Ectodermal cell (in vitro differentiated cells): ENCODE measurements at regions not wholly inside any gene's neighbourhood (a gene's known extent, or its start where the extent isn't known, plus 50 kb on each side); places are given as distances from the start of the nearest gene placed in this dataset.

ENCODE experiments used
- H3K27ac ChIP-seq: 2 replicates; pipeline ENCODE4 v1.7.0; 2013; ENCODE audit warnings: mild to moderate bottlenecking, low read depth, low read length; ENCODE audit not compliant: insufficient read depth, poor library complexity, severe bottlenecking
- H3K27me3 ChIP-seq: 2 replicates; pipeline ENCODE4 v1.7.0; 2013; ENCODE audit warnings: mild to moderate bottlenecking, low read length; ENCODE audit not compliant: insufficient read depth, control insufficient read depth, poor library complexity, severe bottlenecking
- H3K36me3 ChIP-seq: one replicate; pipeline ENCODE4 v1.7.0; 2013; ENCODE audit warnings: low read length; ENCODE audit not compliant: control insufficient read depth, insufficient read depth
- H3K4me1 ChIP-seq: one replicate; pipeline ENCODE4 v1.7.0; 2013; ENCODE audit warnings: low read length; ENCODE audit not compliant: control insufficient read depth, insufficient read depth
- H3K4me3 ChIP-seq: 2 replicates; pipeline ENCODE4 v1.7.0; 2013; ENCODE audit warnings: low read depth, low read length, control low read depth; ENCODE audit not compliant: insufficient read depth
- H3K9me3 ChIP-seq: 2 replicates; pipeline ENCODE4 v1.7.0; 2013; ENCODE audit warnings: mild to moderate bottlenecking, low read length, moderate library complexity; ENCODE audit not compliant: control insufficient read depth
- WGBS, 2 experiments: methylation state at CpG; one replicate each; pipeline ENCODE4 v1.1.7; 2013; ENCODE audit warnings: missing lambda C conversion rate in 2 of 2; 5-methylcytosine and 5-hydroxymethylcytosine counted together

DNA sequence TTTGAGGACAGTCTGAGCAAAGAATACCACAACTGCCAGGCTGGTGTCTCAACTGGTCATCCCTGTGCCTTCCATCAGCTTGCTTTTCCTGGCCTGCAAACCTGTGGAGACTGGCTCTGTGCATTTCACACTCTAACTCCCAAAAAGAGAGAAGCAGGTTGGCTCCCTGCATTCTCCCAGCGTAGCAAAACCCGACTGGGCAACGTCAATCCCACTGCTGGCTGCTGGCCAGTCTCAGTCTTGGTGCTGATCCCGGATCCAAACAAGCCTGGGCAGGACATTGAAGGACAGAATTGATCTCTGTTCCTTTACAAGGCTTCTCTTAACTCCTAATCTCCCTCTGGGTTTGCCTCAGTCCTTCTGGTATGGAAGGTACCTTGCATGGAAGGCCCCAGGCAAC, 65.4 kb downstream of the FZD10 start:
- no peaks in the 10 kb centered on the region for H3K27me3 ChIP-seq
- no peaks in the 10 kb centered on the region for H3K36me3 ChIP-seq
- no peak overlapping the region for H3K4me3 ChIP-seq
- H3K27ac ChIP-seq = no peak overlapping the region
- peaks cover 11% of the 10 kb centered on the region for H3K4me1 ChIP-seq
- H3K9me3 ChIP-seq = no peaks in the 10 kb centered on the region
- WGBS, 2 experiments = 79 to 84% methylated on average over 4 of the region's 4 CpGs

GRCh38 chr12:130236446-130236845, 74.2 kb downstream of the FZD10 start:
- H3K4me3 ChIP-seq = no peak overlapping the region
- no peaks in the 10 kb centered on the region for H3K9me3 ChIP-seq
- no peak overlapping the region for H3K27ac ChIP-seq
- no peaks in the 10 kb centered on the region for H3K4me1 ChIP-seq
- no peaks in the 10 kb centered on the region for H3K36me3 ChIP-seq
- WGBS, 2 experiments = 93 to 96% methylated on average over 9 of the region's 9 CpGs
- peaks cover 8% of the 10 kb centered on the region for H3K27me3 ChIP-seq

GRCh38 chr12:130240831-130241590, 78.7 kb downstream of the FZD10 start:
- no peaks in the 10 kb centered on the region for H3K9me3 ChIP-seq
- peaks cover under 1% of the 10 kb centered on the region for H3K27me3 ChIP-seq
- WGBS, 2 experiments = 87 to 89% methylated on average over 13 of the region's 13 CpGs
- no peak overlapping the region for H3K27ac ChIP-seq
- H3K36me3 ChIP-seq = no peaks in the 10 kb centered on the region
- H3K4me3 ChIP-seq = no peak overlapping the region
- H3K4me1 ChIP-seq = no peaks in the 10 kb centered on the region

DNA sequence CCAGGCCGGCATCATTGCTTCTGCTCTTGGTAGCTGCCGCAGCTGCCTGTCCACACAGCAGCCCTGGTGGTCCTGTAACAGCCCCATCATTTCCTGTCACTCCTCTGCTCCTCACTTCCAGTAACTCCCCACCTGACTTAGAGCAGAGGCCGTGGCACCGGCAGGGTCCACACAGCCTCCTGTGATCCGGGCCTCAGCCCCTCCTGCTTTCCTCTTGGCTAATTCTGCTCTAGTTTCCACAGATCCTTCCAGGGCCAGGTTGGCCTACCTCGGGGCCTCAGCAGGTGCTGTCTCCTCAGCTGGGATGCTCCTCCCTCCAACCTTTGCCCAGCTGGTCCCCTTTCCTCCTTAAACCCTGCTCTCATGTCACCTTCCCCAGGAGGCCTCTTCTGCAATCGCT, 80.2 kb downstream of the FZD10 start:
- H3K4me1 ChIP-seq = no peaks in the 10 kb centered on the region
- 76% methylated on average over 7 of the region's 7 CpGs for WGBS, 2 experiments
- H3K4me3 ChIP-seq = no peak overlapping the region
- no peak overlapping the region for H3K27ac ChIP-seq
- H3K9me3 ChIP-seq = no peaks in the 10 kb centered on the region
- H3K27me3 ChIP-seq = no peaks in the 10 kb centered on the region
- H3K36me3 ChIP-seq = no peaks in the 10 kb centered on the region

DNA sequence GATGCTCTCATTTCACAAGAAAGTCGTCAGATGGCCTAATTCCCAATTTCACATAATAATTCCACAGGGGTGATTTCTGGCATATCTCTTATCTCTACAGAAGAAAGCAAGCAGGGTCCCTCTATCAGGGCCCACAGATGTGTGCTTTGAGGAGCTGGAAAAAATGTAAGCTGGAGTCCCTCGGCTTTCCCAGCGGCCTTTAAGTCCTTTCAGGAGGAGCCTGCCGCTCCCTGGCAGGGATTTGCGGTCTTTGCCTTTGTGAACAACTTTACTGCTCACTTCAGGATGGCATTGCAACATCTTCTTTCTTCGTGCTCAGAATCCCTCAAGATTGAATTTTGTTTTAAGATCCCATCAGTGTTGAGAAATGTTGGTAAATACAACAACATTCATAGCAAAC, 83.0 kb downstream of the FZD10 start:
- Histone ChIP-seq H3K4me3 (no peak overlapping the region), H3K9me3 (no peaks in the 10 kb centered on the region), H3K36me3 (no peaks in the 10 kb centered on the region), H3K27me3 (no peaks in the 10 kb centered on the region), H3K27ac (no peak overlapping the region), H3K4me1 (no peaks in the 10 kb centered on the region)
- 76 to 81% methylated on average over 5 to 6 of the region's 6 CpGs for WGBS, 2 experiments

DNA sequence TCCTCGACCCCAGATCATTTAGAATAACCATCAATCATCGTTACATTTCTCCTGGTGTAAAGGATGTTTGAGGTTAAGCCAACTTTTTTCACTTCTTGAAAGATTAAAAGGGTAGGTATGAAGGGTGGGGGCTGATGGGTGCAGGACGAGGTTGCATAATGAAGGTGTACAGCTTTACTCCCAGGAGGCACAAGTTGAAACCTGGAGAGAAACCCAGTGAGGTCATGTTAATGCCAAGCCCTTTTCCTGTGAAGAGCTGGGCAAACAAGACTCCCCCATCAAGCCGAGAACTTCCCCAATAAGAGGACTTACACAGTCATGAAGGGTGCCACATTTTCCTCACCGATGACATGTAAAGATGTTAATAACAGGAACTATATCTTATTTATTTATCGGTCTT, 84.3 kb downstream of the FZD10 start:
- Histone ChIP-seq H3K36me3 (no peaks in the 10 kb centered on the region), H3K4me1 (no peaks in the 10 kb centered on the region), H3K27me3 (no peaks in the 10 kb centered on the region), H3K9me3 (no peaks in the 10 kb centered on the region), H3K27ac (no peak overlapping the region), H3K4me3 (no peak overlapping the region)
- 89 to 96% methylated on average over 5 to 6 of the region's 6 CpGs for WGBS, 2 experiments

GRCh38 chr12:130247634-130248237, 85.5 kb downstream of the FZD10 start:
- Histone ChIP-seq H3K4me1 (no peaks in the 10 kb centered on the region), H3K9me3 (no peaks in the 10 kb centered on the region), H3K27me3 (no peaks in the 10 kb centered on the region), H3K4me3 (no peak overlapping the region), H3K36me3 (no peaks in the 10 kb centered on the region), H3K27ac (no peak overlapping the region)
- WGBS, 2 experiments = 90 to 94% methylated on average over 4 of the region's 4 CpGs

GRCh38 chr12:130249376-130249775, 87.1 kb downstream of the FZD10 start:
- Histone ChIP-seq H3K27me3 (no peaks in the 10 kb centered on the region), H3K4me1 (peaks cover 2% of the 10 kb centered on the region), H3K4me3 (no peak overlapping the region), H3K9me3 (no peaks in the 10 kb centered on the region), H3K27ac (no peak overlapping the region), H3K36me3 (no peaks in the 10 kb centered on the region)
- WGBS, 2 experiments = 89 to 91% methylated on average over 5 of the region's 6 CpGs

- H3K9me3 ChIP-seq = no peaks in the 10 kb centered on the region
- peaks cover 7% of the 10 kb centered on the region for H3K4me1 ChIP-seq
- no peak overlapping the region for H3K4me3 ChIP-seq
- H3K27me3 ChIP-seq = no peaks in the 10 kb centered on the region
- no peaks in the 10 kb centered on the region for H3K36me3 ChIP-seq
- 85 to 90% methylated on average over 3 to 4 of the region's 5 CpGs for WGBS, 2 experiments
- H3K27ac ChIP-seq = no peak overlapping the region
These were observed 86.4 kb upstream of the PIWIL1 start for GRCh38 chr12:130251236-130251780.

GRCh38 chr12:130253866-130254265, 83.8 kb upstream of the PIWIL1 start:
- WGBS, 2 experiments = 94% methylated on average over 5 of the region's 5 CpGs
- Histone ChIP-seq H3K9me3 (no peaks in the 10 kb centered on the region), H3K27ac (no peak overlapping the region), H3K36me3 (no peaks in the 10 kb centered on the region), H3K4me1 (peaks cover 7% of the 10 kb centered on the region), H3K4me3 (no peak overlapping the region), H3K27me3 (no peaks in the 10 kb centered on the region)
